ENCODE measurements at regions not wholly inside any gene's neighbourhood (a gene's known extent, or its start where the extent isn't known, plus 50 kb on each side); places are given as distances from the start of the nearest gene placed in this dataset.

GRCh38 chr2:36235882-36236281 is 119.7 kb upstream of the CRIM1 start:
- no peak for TF ChIP-seq CTCF (IDR thresholded peaks at IDR 0.05)
- Histone ChIP-seq H3K27ac (no peak overlapping the region), H3K4me3 (no peak overlapping the region)
- DNase-seq (ENCODE audit: low spot score) = no peak

- no peak overlapping the region for H3K27ac ChIP-seq
- no peak overlapping the region for H3K4me3 ChIP-seq
These were observed 120.2 kb upstream of the CRIM1 start for GRCh38 chr2:36235426-36235825.

GRCh38 chr2:36223259-36223658 is 132.3 kb upstream of the CRIM1 start:
- Histone ChIP-seq H3K4me3 (no peak overlapping the region), H3K27ac (no peak overlapping the region)
- TF ChIP-seq CTCF (IDR thresholded peaks at IDR 0.05) = no peak

More at GRCh38 chr2:36235426-36235825, 120.2 kb upstream of the CRIM1 start:
- DNase-seq (ENCODE audit: low spot score) = no peak
- TF ChIP-seq CTCF (IDR thresholded peaks at IDR 0.05) = no peak

GRCh38 chr2:36222485-36222884 is 133.1 kb upstream of the CRIM1 start:
- Histone ChIP-seq H3K27ac (no peak overlapping the region), H3K4me3 (no peak overlapping the region)
- TF ChIP-seq CTCF (IDR thresholded peaks at IDR 0.05) = no peak
- DNase-seq (ENCODE audit: low spot score) = no peak

More at GRCh38 chr2:36223259-36223658, 132.3 kb upstream of the CRIM1 start:
- no peak for DNase-seq (ENCODE audit: low spot score)

- no peak for DNase-seq (ENCODE audit: low spot score)
- no peak overlapping the region for H3K27ac ChIP-seq
- TF ChIP-seq CTCF (IDR thresholded peaks at IDR 0.05) = no peak
These were observed 140.9 kb upstream of the CRIM1 start for GRCh38 chr2:36214691-36215090.

GRCh38 chr2:36203366-36203765 is 152.2 kb upstream of the CRIM1 start:
- Histone ChIP-seq H3K4me3 (no peak overlapping the region), H3K27ac (no peak overlapping the region)
- DNase-seq (ENCODE audit: low spot score) = no peak
- TF ChIP-seq CTCF (IDR thresholded peaks at IDR 0.05) = no peak

More at GRCh38 chr2:36214691-36215090, 140.9 kb upstream of the CRIM1 start:
- H3K4me3 ChIP-seq = no peak overlapping the region

GRCh38 chr2:36197181-36197971 is 158.2 kb upstream of the CRIM1 start:
- Histone ChIP-seq H3K27ac (no peak overlapping the region), H3K4me3 (no peak overlapping the region)
- no peak for TF ChIP-seq CTCF (IDR thresholded peaks at IDR 0.05)
- no peak for DNase-seq (ENCODE audit: low spot score)
